HFFc6 (cell line): ENCODE measurements at regions not wholly inside any gene's neighbourhood (a gene's known extent, or its start where the extent isn't known, plus 50 kb on each side); places are given as distances from the start of the nearest gene placed in this dataset.

Experiments
- DNase-seq: peaks from one replicate; pipeline ENCODE4 v3.0.0-alpha.2; 2018
- H3K27ac Mint-ChIP-seq: 2 replicates; pipeline ENCODE4 v1.8.0; 2020; ENCODE audit warnings: mild to moderate bottlenecking, mixed read lengths
- H3K27me3 Mint-ChIP-seq: 2 replicates; pipeline ENCODE4 v1.8.0; 2021; ENCODE audit warnings: mild to moderate bottlenecking, moderate library complexity, mixed read lengths; ENCODE audit not compliant: insufficient read depth
- H3K36me3 Mint-ChIP-seq: 2 replicates; pipeline ENCODE4 v1.8.0; 2021; ENCODE audit warnings: low read depth, mixed read lengths
- H3K4me1 Mint-ChIP-seq: 2 replicates; pipeline ENCODE4 v1.8.0; 2020; ENCODE audit warnings: low read depth, mixed read lengths
- H3K4me3 Mint-ChIP-seq: 2 replicates; pipeline ENCODE4 v1.8.0; 2020; ENCODE audit warnings: mild to moderate bottlenecking, moderate library complexity, mixed read lengths
- H3K9me3 Mint-ChIP-seq: 2 replicates; pipeline ENCODE4 v1.8.0; 2020; ENCODE audit warnings: mild to moderate bottlenecking, mixed read lengths
- CTCF ChIP-seq: fragments of 200-600 bp; sonication (generic); IDR thresholded peaks from 2 replicates; pipeline ENCODE4 v1.5.0; 2021; ENCODE audit warnings: antibody characterized with exemption, mild to moderate bottlenecking

- peaks cover 2% of the 10 kb centered on the region; the same call in 1 of the 2 replicates for H3K27me3 Mint-ChIP-seq
- H3K4me3 Mint-ChIP-seq = no peak overlapping the region
- no peaks in the 10 kb centered on the region; the same call in 1 of the 2 replicates for H3K36me3 Mint-ChIP-seq
- no peak overlapping the region for H3K27ac Mint-ChIP-seq
- H3K9me3 Mint-ChIP-seq = no peaks in the 10 kb centered on the region
- TF ChIP-seq CTCF = no peak
- DNase-seq = no peak
- H3K4me1 Mint-ChIP-seq = peaks cover 16% of the 10 kb centered on the region
These were observed 195.0 kb upstream of the ANK2 start for GRCh38 chr4:112854420-112854819.

- DNase-seq = no peak
- Mint-ChIP-seq H3K27me3 (peaks cover 2% of the 10 kb centered on the region; the same call in 1 of the 2 replicates), H3K36me3 (no peaks in the 10 kb centered on the region; the same call in 1 of the 2 replicates), H3K4me1 (peaks cover 16% of the 10 kb centered on the region), H3K27ac (no peak overlapping the region), H3K9me3 (no peaks in the 10 kb centered on the region), H3K4me3 (no peak overlapping the region)
- no peak for TF ChIP-seq CTCF
These were observed 194.4 kb upstream of the ANK2 start for GRCh38 chr4:112855058-112855457.

GRCh38 chr4:112857461-112857860 lies 192.0 kb upstream of the ANK2 start:
- DNase-seq = peak; percentile 91
- no peak overlapping the region for H3K4me3 Mint-ChIP-seq
- H3K27ac Mint-ChIP-seq = peak overlapping the region; percentile 15; the same call in 1 of the 2 replicates
- H3K36me3 Mint-ChIP-seq = no peaks in the 10 kb centered on the region
- no peaks in the 10 kb centered on the region for H3K27me3 Mint-ChIP-seq
- no peaks in the 10 kb centered on the region for H3K9me3 Mint-ChIP-seq
- TF ChIP-seq CTCF = no peak
- H3K4me1 Mint-ChIP-seq = peaks cover 16% of the 10 kb centered on the region

- H3K4me1 Mint-ChIP-seq = peaks cover 16% of the 10 kb centered on the region
- no peaks in the 10 kb centered on the region for H3K27me3 Mint-ChIP-seq
- no peaks in the 10 kb centered on the region for H3K36me3 Mint-ChIP-seq
- no peaks in the 10 kb centered on the region for H3K9me3 Mint-ChIP-seq
- no peak for TF ChIP-seq CTCF
- no peak overlapping the region for H3K4me3 Mint-ChIP-seq
- DNase-seq = no peak
- H3K27ac Mint-ChIP-seq = no peak overlapping the region
These were observed 190.7 kb upstream of the ANK2 start for GRCh38 chr4:112858751-112859150.

GRCh38 chr4:112859456-112860184 lies 189.8 kb upstream of the ANK2 start:
- Mint-ChIP-seq H3K9me3 (no peaks in the 10 kb centered on the region), H3K27ac (no peak overlapping the region), H3K4me1 (peaks cover 16% of the 10 kb centered on the region), H3K27me3 (no peaks in the 10 kb centered on the region), H3K36me3 (no peaks in the 10 kb centered on the region), H3K4me3 (no peak overlapping the region)
- no peak for DNase-seq
- no peak for TF ChIP-seq CTCF
